ENCODE measurements at regions not wholly inside any gene's neighbourhood (a gene's known extent, or its start where the extent isn't known, plus 50 kb on each side); places are given as distances from the start of the nearest gene placed in this dataset.

- no TSS peak for BruUV-seq (replicated peaks)
- no peak overlapping the region for H3K9ac ChIP-seq (replicated peaks; ENCODE audit: extremely low read depth, insufficient read depth, low read length)
- POLR2A ChIA-PET, result no interaction called here
- H3K9me1 ChIP-seq (replicated peaks; ENCODE audit: control insufficient read depth, extremely low read depth, insufficient read depth, low read length), result no peaks in the 10 kb centered on the region
- peaks cover 15% of the 10 kb centered on the region for H3K9me3 ChIP-seq (replicated peaks; ENCODE audit: control insufficient read depth, insufficient read depth, low read length)
- no peaks in the 10 kb centered on the region for H4K20me1 ChIP-seq (replicated peaks; ENCODE audit: control insufficient read depth, extremely low read depth, insufficient read depth, low read length)
- CTCF ChIA-PET, result no interaction called here
- H3K4me2 ChIP-seq (ENCODE audit: insufficient read depth, low read length), result no peak overlapping the region
- H3K27ac ChIP-seq (ENCODE audit: insufficient read depth, low read depth, low read length), result no peak overlapping the region
- no peaks in the 10 kb centered on the region for H3K79me2 ChIP-seq (ENCODE audit: control insufficient read depth, insufficient read depth, low read length)
- dilution Hi-C loops (cut with MboI; ENCODE audit: extremely low pct_ligation_motif_present, low sequenced_read_pairs) (no loop called here), intact Hi-C loops (cut with micrococcal nuclease) (no loop called here)
- no peak overlapping the region for H2AFZ ChIP-seq (ENCODE audit: low read depth, low read length)
- H3K4me1 ChIP-seq (ENCODE audit: control insufficient read depth, extremely low read depth, insufficient read depth, low read length), result no peaks in the 10 kb centered on the region
- TF ChIP-seq, protein P1, sequence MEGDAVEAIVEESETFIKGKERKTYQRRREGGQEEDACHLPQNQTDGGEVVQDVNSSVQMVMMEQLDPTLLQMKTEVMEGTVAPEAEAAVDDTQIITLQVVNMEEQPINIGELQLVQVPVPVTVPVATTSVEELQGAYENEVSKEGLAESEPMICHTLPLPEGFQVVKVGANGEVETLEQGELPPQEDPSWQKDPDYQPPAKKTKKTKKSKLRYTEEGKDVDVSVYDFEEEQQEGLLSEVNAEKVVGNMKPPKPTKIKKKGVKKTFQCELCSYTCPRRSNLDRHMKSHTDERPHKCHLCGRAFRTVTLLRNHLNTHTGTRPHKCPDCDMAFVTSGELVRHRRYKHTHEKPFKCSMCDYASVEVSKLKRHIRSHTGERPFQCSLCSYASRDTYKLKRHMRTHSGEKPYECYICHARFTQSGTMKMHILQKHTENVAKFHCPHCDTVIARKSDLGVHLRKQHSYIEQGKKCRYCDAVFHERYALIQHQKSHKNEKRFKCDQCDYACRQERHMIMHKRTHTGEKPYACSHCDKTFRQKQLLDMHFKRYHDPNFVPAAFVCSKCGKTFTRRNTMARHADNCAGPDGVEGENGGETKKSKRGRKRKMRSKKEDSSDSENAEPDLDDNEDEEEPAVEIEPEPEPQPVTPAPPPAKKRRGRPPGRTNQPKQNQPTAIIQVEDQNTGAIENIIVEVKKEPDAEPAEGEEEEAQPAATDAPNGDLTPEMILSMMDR (IDR thresholded peaks at IDR 0.05; ENCODE audit: extremely low read depth in 1 of 2, insufficient read depth in 1 of 2, low read depth in 1 of 2, low read length in 2 of 2), result no peak
- no peak for TF ChIP-seq EZH2 (IDR thresholded peaks at IDR 0.05; ENCODE audit: borderline replicate concordance, low read depth, low read length, severe bottlenecking)
- TF ChIP-seq FOS (IDR thresholded peaks at IDR 0.05; ENCODE audit: borderline replicate concordance, insufficient read depth, low read length), result no peak
- no peak for TF ChIP-seq POLR2A (IDR thresholded peaks at IDR 0.05; ENCODE audit: low read depth, low read length)
- no peak for TF ChIP-seq GATA2 (IDR thresholded peaks at IDR 0.05; ENCODE audit: insufficient read depth, insufficient read length, low read depth, low read length)
- no peak for TF ChIP-seq JUN (IDR thresholded peaks at IDR 0.05; ENCODE audit: borderline replicate concordance, insufficient read depth, insufficient read length, low read depth)
- TF ChIP-seq, protein P2, sequence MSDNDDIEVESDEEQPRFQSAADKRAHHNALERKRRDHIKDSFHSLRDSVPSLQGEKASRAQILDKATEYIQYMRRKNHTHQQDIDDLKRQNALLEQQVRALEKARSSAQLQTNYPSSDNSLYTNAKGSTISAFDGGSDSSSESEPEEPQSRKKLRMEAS (IDR thresholded peaks at IDR 0.05; ENCODE audit: insufficient read depth, insufficient read length), result no peak
- TF ChIP-seq POLR2AphosphoS5 (IDR thresholded peaks at IDR 0.05; ENCODE audit: insufficient read depth, low read depth, low read length), result no peak
- no peak for TF ChIP-seq MYC (IDR thresholded peaks at IDR 0.05; ENCODE audit: low read depth, low read length)
- H3K27me3 ChIP-seq (ENCODE audit: control insufficient read depth in 2 of 2, insufficient read depth in 2 of 2, low read length in 2 of 2), result no peaks in the 10 kb centered on the region
- no peaks in the 10 kb centered on the region for H3K36me3 ChIP-seq (ENCODE audit: control insufficient read depth in 2 of 2, extremely low read depth in 1 of 2, insufficient read depth in 2 of 2, low read length in 2 of 2)
- DNase-seq (ENCODE audit: low read depth, low spot score), result no peak
- FAIRE-seq, result no peak
- H3K4me3 ChIP-seq (replicated peaks in 1 of 3; ENCODE audit: insufficient read depth in 1 of 3, low read depth in 1 of 3, low read length in 3 of 3), result no peak overlapping the region
These were observed 201.9 kb upstream of the RBM19 start for GRCh38 chr12:114168061-114168460.

All from endothelial cell of umbilical vein (primary cell).